GM21529 (cell line): ENCODE measurements at regions not wholly inside any gene's neighbourhood (a gene's known extent, or its start where the extent isn't known, plus 50 kb on each side); places are given as distances from the start of the nearest gene placed in this dataset.
"Not testable (repeated sequence)": the region's sequence is repeated elsewhere in the genome, so short reads cannot be mapped to it uniquely, and the experiment has no call there.

ENCODE experiments used
- ATAC-seq: cut with Tn5 transposase; IDR thresholded peaks from one replicate; pipeline ENCODE4 v1.9.1; 2021; ENCODE audit not compliant: unreplicated experiment

- no peak for ATAC-seq
These were observed 540.3 kb downstream of the HINT1 start for GRCh38 chr5:130624805-130625204.

DNA sequence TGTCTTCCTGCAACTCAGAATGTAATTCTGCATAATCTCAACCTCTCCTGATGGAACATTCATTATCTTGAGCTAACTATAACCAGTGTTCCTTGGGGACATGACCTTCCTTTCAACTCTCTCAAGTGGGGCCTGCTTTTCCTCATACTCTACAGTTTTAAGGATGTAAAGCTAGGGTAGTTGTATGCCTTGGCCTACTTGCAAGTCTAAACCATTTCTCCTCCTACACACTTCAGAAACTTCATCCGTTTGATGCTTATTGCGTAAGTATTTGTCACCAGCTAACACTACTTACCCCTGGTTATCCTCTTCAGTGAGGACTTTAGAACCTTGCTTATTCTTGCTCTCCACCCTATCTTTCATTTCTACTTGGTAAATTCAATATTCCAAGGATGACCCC lies 548.9 kb downstream of the HINT1 start:
- no peak for ATAC-seq

GRCh38 chr5:130605234-130605633 lies 559.8 kb downstream of the HINT1 start:
- ATAC-seq = no peak

- ATAC-seq = not testable (repeated sequence)
These were observed 568.4 kb downstream of the HINT1 start for GRCh38 chr5:130596647-130597046.

- ATAC-seq = no peak
These were observed 584.8 kb downstream of the HINT1 start for GRCh38 chr5:130580264-130580663.

GRCh38 chr5:130578354-130578753 lies 586.7 kb downstream of the HINT1 start:
- no peak for ATAC-seq

GRCh38 chr5:130571076-130571475 lies 594.0 kb downstream of the HINT1 start:
- no peak for ATAC-seq

DNA sequence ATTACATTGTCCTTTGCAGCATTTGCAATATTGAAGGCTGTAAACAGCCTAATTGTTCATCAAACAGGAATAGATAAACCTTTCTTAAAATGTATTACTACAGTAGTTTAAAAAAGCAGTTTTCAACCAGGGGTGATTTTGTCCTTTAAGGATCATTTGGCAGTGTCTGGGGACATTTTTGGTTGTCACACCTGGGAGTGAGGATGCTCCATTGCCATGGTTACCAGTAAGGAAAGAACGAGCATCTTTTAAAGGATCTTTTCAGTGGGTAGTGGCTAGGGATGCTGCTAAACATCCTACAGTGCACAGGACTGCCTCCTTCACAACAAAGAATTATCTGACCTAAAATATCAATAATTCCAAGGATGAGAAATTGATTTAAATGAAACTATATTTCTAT lies 596.3 kb downstream of the HINT1 start:
- ATAC-seq = no peak

- no peak for ATAC-seq
These were observed 609.6 kb downstream of the HINT1 start for GRCh38 chr5:130555429-130555828.

DNA sequence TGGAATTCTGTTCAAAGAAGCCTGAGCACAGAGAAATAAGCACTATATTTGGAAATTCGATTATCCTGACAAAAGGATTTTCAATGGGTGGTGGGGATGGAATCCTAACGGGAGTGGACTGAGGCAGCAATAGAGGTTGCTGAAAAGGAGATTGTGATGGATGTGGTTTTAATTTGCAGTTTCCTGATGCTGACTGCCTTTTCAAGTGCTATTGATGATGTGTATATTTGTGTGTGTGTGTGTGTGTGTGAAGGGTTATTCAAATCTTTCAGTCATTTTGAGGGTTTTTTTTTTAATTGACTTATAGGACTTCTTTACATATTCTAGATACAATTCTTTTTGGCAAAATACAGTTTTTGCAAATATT lies 614.5 kb downstream of the HINT1 start:
- ATAC-seq = no peak

- ATAC-seq = no peak
These were observed 615.0 kb downstream of the HINT1 start for GRCh38 chr5:130549884-130550561.

DNA sequence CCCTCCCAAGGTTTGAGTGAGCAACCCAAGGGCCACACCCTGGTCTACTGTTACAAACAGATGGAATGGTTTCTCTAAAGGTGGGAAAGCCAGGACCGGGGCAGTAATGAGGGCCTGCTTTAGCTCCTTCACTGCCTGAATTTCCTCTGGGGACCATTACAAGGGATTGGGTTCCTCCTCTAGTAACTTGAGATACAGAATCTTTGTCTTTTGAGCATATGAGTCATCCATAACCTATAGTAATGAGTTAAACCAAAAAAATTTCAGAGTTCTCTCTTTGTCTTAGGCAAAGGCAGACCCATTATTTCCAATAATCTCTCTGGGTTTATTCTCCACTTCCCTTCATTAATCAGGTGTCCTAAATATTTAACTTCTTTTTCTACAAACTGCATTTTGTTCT lies 618.8 kb downstream of the HINT1 start:
- ATAC-seq = no peak

DNA sequence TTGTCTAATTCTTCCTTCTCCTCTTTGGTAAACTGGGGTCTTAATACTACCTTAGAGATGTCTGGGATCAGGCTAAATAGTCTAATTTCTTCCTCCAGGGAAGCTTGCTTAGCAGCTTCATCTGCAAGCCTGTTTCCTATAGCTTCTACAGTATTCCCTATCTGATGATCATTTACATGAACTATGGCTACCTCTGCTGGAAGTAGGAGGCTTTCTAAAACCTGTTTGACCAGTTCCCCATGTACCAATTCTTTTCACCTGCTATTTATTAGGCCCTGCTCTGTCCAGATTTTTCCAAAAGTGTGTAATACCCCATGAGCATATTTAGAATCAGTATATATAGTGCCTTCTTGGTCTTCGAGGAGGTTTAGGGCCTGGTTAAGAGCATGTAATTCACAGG lies 619.8 kb downstream of the HINT1 start:
- no peak for ATAC-seq

GRCh38 chr5:130541617-130542221 lies 623.3 kb downstream of the HINT1 start:
- peak; percentile 61 for ATAC-seq

DNA sequence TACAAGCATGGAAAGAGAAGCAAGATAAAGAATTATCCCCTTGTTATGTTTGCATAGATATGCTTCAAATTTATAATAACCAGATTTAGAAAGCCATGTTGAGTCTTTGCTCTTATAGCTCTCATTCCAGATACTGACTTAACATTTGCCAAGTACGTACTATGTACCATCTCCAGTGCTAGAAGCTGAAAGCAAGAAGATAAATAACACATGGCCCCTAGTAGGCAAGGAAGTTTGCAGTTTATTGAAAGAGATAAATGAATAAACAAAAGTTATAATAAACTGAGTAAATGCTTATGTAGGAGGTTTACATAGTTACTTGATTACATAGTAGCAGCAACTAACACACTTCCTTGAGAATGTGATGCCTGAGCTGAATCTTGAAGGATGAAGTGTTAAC lies 628.4 kb downstream of the HINT1 start:
- no peak for ATAC-seq

- no peak for ATAC-seq
These were observed 628.5 kb downstream of the CHSY3 start for GRCh38 chr5:130532786-130533185.

- no peak for ATAC-seq
These were observed 625.5 kb downstream of the CHSY3 start for GRCh38 chr5:130529511-130530485.

DNA sequence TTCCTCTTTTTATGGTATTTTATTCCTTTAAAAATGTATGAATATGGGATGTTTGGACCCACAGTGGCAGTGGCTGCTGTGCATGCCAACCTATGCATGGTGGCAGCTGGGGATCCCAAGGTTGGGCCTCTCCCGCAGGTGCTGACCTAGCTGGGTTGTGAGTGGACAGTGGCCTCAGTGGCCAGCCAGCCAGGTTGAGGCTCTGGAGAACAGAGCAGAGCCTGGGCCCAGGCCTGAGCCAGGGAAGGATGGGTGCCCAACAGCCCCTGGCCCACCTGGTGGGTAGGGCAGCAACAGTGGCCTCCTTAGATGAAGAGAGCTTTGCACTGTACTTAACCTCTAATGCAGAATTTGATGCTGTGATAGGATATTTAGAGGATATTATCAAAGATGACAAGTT lies 624.8 kb downstream of the CHSY3 start:
- ATAC-seq = no peak

- no peak for ATAC-seq
These were observed 624.2 kb downstream of the CHSY3 start for GRCh38 chr5:130528474-130528873.

- ATAC-seq = no peak
These were observed 622.4 kb downstream of the CHSY3 start for GRCh38 chr5:130526708-130527107.

- ATAC-seq = no peak
These were observed 615.9 kb downstream of the CHSY3 start for GRCh38 chr5:130520211-130520610.
